Fibroblast of lung (primary cell): ENCODE measurements at regions not wholly inside any gene's neighbourhood (a gene's known extent, or its start where the extent isn't known, plus 50 kb on each side); places are given as distances from the start of the nearest gene placed in this dataset.

ENCODE experiments used
- DNase-seq, 2 donors: peaks; one replicate each; pipeline versions ENCODE4 v3.0.0 to v3.0.0-alpha.2; 2010; ENCODE audit warnings: low read depth in 2 of 2
- H2AFZ ChIP-seq: 2 replicates; pipeline ENCODE4 v1.5.1; 2012; ENCODE audit warnings: low read length, control low read depth, inconsistent platforms
- H3K27ac ChIP-seq: 2 replicates; pipeline ENCODE4 v1.5.1; 2011; ENCODE audit warnings: low read length, control low read depth; ENCODE audit not compliant: insufficient read depth
- H3K27me3 ChIP-seq: 2 replicates; pipeline ENCODE4 v1.5.1; 2011; ENCODE audit warnings: mild to moderate bottlenecking, low read length; ENCODE audit not compliant: control insufficient read depth, insufficient read depth
- H3K36me3 ChIP-seq: 2 replicates; pipeline ENCODE4 v1.5.1; 2011; ENCODE audit warnings: low read length; ENCODE audit not compliant: control insufficient read depth, insufficient read depth
- H3K4me1 ChIP-seq: 2 replicates; pipeline ENCODE4 v1.5.1; 2011; ENCODE audit warnings: low read length; ENCODE audit not compliant: control insufficient read depth, insufficient read depth; ENCODE audit errors: extremely low read depth
- H3K4me2 ChIP-seq: 2 replicates; pipeline ENCODE4 v1.5.1; 2011; ENCODE audit warnings: low read length, control low read depth; ENCODE audit not compliant: insufficient read depth; ENCODE audit errors: extremely low read depth
- H3K4me3 ChIP-seq, 4 experiments: fragments of 200-600 bp in 1 of 4; sonication (generic) in 1 of 4; replicated peaks in 1 of 4; 2 replicates each; pipeline ENCODE4 v1.5.1; 2011 to 2016; ENCODE audit warnings: low read length in 4 of 4, low read depth in 3 of 4, mild to moderate bottlenecking in 3 of 4, control low read depth in 2 of 4, inconsistent platforms in 1 of 4, mixed read lengths in 1 of 4; ENCODE audit not compliant: insufficient read depth in 1 of 4; ENCODE audit errors: control extremely low read depth in 1 of 4
- H3K79me2 ChIP-seq: 2 replicates; pipeline ENCODE4 v1.5.1; 2012; ENCODE audit warnings: mild to moderate bottlenecking, low read length, inconsistent platforms; ENCODE audit not compliant: control insufficient read depth, insufficient read depth
- H3K9ac ChIP-seq: 2 replicates; pipeline ENCODE4 v1.5.1; 2011; ENCODE audit warnings: mild to moderate bottlenecking, low read length, control low read depth; ENCODE audit not compliant: insufficient read depth
- H3K9me3 ChIP-seq: 2 replicates; pipeline ENCODE4 v1.5.1; 2012; ENCODE audit warnings: low read depth, low read length; ENCODE audit not compliant: control insufficient read depth, insufficient read depth
- H4K20me1 ChIP-seq: 2 replicates; pipeline ENCODE4 v1.5.1; 2011; ENCODE audit warnings: low read length; ENCODE audit not compliant: control insufficient read depth, insufficient read depth; ENCODE audit errors: extremely low read depth
- EZH2 ChIP-seq: IDR thresholded peaks from 2 replicates; pipeline ENCODE4 v1.5.1; 2012; ENCODE audit warnings: low read length, control low read depth, mild to moderate bottlenecking; ENCODE audit errors: missing control alignments
- TF ChIP-seq, protein P1 (sequence below), 2 donors: IDR thresholded peaks in 1 of 2; conservative IDR thresholded peaks in 1 of 2; 1 replicate in 1 of 2; 2 replicates in 1 of 2; pipeline ENCODE4 v1.5.1; 2011 to 2012; ENCODE audit warnings: low read length in 2 of 2, control low read depth in 1 of 2, inconsistent platforms in 1 of 2, low read depth in 1 of 2, mild to moderate bottlenecking in 1 of 2

DNA sequence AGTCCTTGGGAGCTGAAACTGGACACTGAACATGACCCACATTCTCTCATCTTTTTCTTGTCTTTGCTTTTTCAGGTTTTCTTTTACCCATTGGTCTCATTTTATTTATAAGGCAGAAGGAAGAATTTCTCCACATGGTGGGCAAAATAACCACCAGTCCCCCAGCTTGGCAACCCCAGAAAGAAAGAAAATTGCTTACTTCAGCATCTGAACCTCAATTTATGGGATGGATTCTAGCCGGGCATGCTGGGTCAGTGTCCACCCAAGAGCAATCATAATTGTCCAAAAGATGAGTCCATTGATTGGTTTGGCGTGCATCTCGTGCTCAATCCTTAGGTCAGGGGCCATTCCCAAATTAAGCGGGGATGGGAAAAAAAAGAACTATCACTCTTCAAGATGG, 163.7 kb downstream of the TMEM114 start:
- Histone ChIP-seq H3K36me3 (no peaks in the 10 kb centered on the region), H3K79me2 (no peaks in the 10 kb centered on the region), H3K9ac (no peak overlapping the region), H4K20me1 (no peaks in the 10 kb centered on the region), H3K4me1 (no peaks in the 10 kb centered on the region), H3K9me3 (no peaks in the 10 kb centered on the region), H3K4me3 (no peak overlapping the region), H3K4me2 (no peak overlapping the region), H3K27me3 (no peaks in the 10 kb centered on the region), H2AFZ (no peak overlapping the region), H3K27ac (no peak overlapping the region)
- TF ChIP-seq, protein P1, sequence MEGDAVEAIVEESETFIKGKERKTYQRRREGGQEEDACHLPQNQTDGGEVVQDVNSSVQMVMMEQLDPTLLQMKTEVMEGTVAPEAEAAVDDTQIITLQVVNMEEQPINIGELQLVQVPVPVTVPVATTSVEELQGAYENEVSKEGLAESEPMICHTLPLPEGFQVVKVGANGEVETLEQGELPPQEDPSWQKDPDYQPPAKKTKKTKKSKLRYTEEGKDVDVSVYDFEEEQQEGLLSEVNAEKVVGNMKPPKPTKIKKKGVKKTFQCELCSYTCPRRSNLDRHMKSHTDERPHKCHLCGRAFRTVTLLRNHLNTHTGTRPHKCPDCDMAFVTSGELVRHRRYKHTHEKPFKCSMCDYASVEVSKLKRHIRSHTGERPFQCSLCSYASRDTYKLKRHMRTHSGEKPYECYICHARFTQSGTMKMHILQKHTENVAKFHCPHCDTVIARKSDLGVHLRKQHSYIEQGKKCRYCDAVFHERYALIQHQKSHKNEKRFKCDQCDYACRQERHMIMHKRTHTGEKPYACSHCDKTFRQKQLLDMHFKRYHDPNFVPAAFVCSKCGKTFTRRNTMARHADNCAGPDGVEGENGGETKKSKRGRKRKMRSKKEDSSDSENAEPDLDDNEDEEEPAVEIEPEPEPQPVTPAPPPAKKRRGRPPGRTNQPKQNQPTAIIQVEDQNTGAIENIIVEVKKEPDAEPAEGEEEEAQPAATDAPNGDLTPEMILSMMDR (conservative IDR thresholded peaks at IDR 0.05 in 1 of 2, IDR thresholded peaks at IDR 0.05 in 1 of 2; ENCODE audit: low read depth in 1 of 2, low read length in 2 of 2), result no peak
- no peak for TF ChIP-seq EZH2
- no peak for DNase-seq

DNA sequence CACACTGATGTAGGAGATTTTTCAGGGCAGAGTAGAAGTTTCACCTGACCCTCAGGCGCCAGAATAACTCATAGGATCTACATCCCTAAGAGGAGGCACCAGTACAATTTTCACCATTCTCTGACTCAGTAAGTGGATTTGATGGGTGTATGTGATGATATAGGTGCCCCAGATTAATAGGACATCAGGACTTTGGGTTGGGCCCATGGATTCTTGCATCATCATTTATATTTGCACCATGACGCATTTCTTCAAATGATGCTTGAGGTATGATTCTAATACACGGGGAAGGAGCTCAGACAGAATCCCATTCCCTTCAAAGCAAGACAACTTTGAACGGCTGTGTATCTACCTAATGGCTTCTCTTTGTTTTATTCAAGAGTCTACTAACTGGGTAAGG, 173.2 kb downstream of the TMEM114 start:
- no peak for DNase-seq
- no peaks in the 10 kb centered on the region for H3K36me3 ChIP-seq
- TF ChIP-seq EZH2, result no peak
- TF ChIP-seq, protein P1 (conservative IDR thresholded peaks at IDR 0.05 in 1 of 2, IDR thresholded peaks at IDR 0.05 in 1 of 2; ENCODE audit: low read depth in 1 of 2, low read length in 2 of 2), result no peak
- H3K79me2 ChIP-seq, result no peaks in the 10 kb centered on the region
- H2AFZ ChIP-seq, result no peak overlapping the region
- no peaks in the 10 kb centered on the region for H4K20me1 ChIP-seq
- H3K4me3 ChIP-seq, result no peak overlapping the region
- no peaks in the 10 kb centered on the region for H3K4me1 ChIP-seq
- H3K9ac ChIP-seq, result no peak overlapping the region
- H3K27me3 ChIP-seq, result no peaks in the 10 kb centered on the region
- no peak overlapping the region for H3K27ac ChIP-seq
- H3K4me2 ChIP-seq, result no peak overlapping the region
- no peaks in the 10 kb centered on the region for H3K9me3 ChIP-seq

DNA sequence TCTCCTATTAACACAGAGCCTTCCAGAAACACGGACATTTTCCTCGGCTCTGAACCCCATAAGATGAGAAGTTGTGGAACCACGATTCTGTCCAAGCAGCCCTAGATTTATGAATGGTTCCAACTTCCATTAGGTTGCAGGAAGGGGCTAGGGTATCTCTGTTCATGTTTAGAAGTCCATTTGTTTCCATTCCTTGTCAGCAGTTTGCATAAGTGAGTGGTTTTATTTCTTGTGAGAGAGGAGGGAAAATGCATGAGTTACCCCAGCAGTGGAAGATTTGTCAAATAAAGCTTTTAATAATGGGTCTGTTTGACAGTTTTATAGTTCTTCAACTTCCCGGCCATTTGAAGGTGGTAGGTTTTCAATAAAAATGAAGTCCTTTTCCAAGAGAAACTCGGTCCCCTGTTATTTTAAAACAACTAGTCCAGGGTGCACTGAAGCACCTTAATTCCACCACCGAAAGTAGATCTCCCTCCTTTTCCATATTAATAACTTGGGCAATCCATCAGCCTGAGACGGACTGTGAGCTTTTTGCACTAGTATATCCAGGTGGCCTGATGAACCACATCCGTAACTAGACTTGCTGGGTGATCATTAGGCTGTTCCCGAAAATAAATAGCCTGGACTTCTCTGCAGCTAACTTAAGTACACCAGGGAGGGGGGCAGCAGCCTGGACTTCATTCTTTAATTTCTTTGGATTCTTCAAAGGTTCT, 181.3 kb downstream of the TMEM114 start:
- no peaks in the 10 kb centered on the region for H3K9me3 ChIP-seq
- H4K20me1 ChIP-seq, result no peaks in the 10 kb centered on the region
- no peak overlapping the region for H3K9ac ChIP-seq
- H3K79me2 ChIP-seq, result no peaks in the 10 kb centered on the region
- H3K36me3 ChIP-seq, result no peaks in the 10 kb centered on the region
- TF ChIP-seq, protein P1 (conservative IDR thresholded peaks at IDR 0.05 in 1 of 2, IDR thresholded peaks at IDR 0.05 in 1 of 2; ENCODE audit: low read depth in 1 of 2, low read length in 2 of 2), result no peak
- TF ChIP-seq EZH2, result no peak
- H2AFZ ChIP-seq, result no peak overlapping the region
- H3K27ac ChIP-seq, result no peak overlapping the region
- H3K4me2 ChIP-seq, result no peak overlapping the region
- H3K4me3 ChIP-seq, result no peak overlapping the region
- H3K27me3 ChIP-seq, result no peaks in the 10 kb centered on the region
- no peak for DNase-seq
- no peaks in the 10 kb centered on the region for H3K4me1 ChIP-seq
